Osteoblast (primary cell): ENCODE measurements at regions not wholly inside any gene's neighbourhood (a gene's known extent, or its start where the extent isn't known, plus 50 kb on each side); places are given as distances from the start of the nearest gene placed in this dataset.

Experiments used
- DNase-seq: peaks from one replicate; pipeline ENCODE4 v3.0.0; 2011; ENCODE audit warnings: low spot score, mixed read lengths; ENCODE audit not compliant: insufficient read length; ENCODE audit errors: missing footprints
- H2AFZ ChIP-seq: 2 replicates; pipeline ENCODE4 v1.6.0; 2011; ENCODE audit warnings: mild to moderate bottlenecking, low read length
- H3K27ac ChIP-seq: 2 replicates; pipeline ENCODE4 v1.5.1; 2011; ENCODE audit warnings: mild to moderate bottlenecking, low read depth, low read length, moderate library complexity
- H3K27me3 ChIP-seq: 2 replicates; pipeline ENCODE4 v1.6.0; 2012; ENCODE audit warnings: mild to moderate bottlenecking, control low read depth, inconsistent platforms, low read length, moderate library complexity; ENCODE audit not compliant: insufficient read depth
- H3K36me3 ChIP-seq: 2 replicates; pipeline ENCODE4 v1.5.1; 2011; ENCODE audit warnings: mild to moderate bottlenecking, low read length, control low read depth, moderate library complexity; ENCODE audit not compliant: insufficient read depth
- H3K4me1 ChIP-seq: 2 replicates; pipeline ENCODE4 v1.5.1; 2011; ENCODE audit warnings: mild to moderate bottlenecking, low read length, control low read depth, moderate library complexity; ENCODE audit not compliant: insufficient read depth
- H3K4me2 ChIP-seq: 2 replicates; pipeline ENCODE4 v1.6.0; 2011; ENCODE audit warnings: mild to moderate bottlenecking, low read length; ENCODE audit not compliant: insufficient read depth
- H3K4me3 ChIP-seq: fragments of 200-600 bp; sonication (generic); 3 replicates; pipeline ENCODE4 v1.5.1; 2012; ENCODE audit warnings: mild to moderate bottlenecking, low read length, inconsistent platforms; ENCODE audit not compliant: insufficient read depth
- H3K79me2 ChIP-seq: 2 replicates; pipeline ENCODE4 v1.6.0; 2012; ENCODE audit warnings: mild to moderate bottlenecking, low read length, control low read depth, inconsistent platforms; ENCODE audit not compliant: insufficient read depth
- H3K9me3 ChIP-seq: 2 replicates; pipeline ENCODE4 v1.5.1; 2011; ENCODE audit warnings: low read depth, low read length, control low read depth
- H4K20me1 ChIP-seq: 2 replicates; pipeline ENCODE4 v1.6.0; 2012; ENCODE audit warnings: mild to moderate bottlenecking, low read length, control low read depth; ENCODE audit not compliant: insufficient read depth
- TF ChIP-seq, protein P1 (sequence below): IDR thresholded peaks from 2 replicates; pipeline ENCODE4 v1.5.1; 2011; ENCODE audit warnings: mild to moderate bottlenecking, low read depth, low read length, moderate library complexity; ENCODE audit errors: extremely low read depth

DNA sequence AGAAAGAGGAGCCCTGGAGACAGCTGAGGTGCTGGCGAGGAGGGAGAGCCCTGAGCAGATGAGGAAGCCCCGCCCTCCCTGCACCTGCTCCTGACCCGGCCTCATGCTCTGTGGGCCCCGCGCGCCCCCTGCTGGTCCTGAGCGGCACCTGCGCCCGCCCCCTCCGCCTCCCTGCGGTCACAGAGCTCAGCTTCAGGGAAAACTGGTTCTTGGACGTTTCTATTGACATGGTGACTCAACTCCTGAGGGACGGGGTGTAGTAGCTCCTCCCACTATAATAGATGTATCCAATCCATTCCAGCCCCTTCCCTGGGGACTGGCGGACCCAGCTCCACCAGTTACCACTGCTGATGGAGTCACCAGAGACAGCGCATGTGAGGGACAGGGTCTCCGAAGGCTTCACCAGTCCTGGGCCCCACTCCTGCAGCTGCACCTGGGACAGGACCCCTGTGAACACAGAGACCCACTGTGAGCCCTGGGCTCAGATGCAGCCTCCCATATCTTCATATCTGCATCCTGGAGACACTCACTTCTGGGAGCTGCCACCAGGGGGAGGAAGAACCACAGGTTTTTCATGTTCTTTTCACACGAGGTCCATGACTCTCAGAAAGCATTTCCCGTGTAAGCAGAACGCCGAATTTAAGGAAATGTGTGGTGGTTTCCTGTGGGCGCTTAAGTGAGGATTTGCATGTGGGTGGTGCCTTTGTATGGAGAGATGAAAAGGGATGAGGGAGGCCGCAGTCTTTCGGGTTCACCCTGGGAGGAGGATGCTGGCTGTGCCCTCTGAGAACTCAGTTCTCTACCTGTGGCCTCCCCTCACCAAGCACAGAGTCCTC, 1346.4 kb downstream of the TMEM121 start:
- Histone ChIP-seq H3K27ac (no peak overlapping the region), H4K20me1 (no peaks in the 10 kb centered on the region), H2AFZ (no peak overlapping the region), H3K27me3 (no peaks in the 10 kb centered on the region), H3K4me3 (no peak overlapping the region), H3K9me3 (no peaks in the 10 kb centered on the region), H3K36me3 (no peaks in the 10 kb centered on the region), H3K4me1 (no peaks in the 10 kb centered on the region), H3K4me2 (no peak overlapping the region), H3K79me2 (no peaks in the 10 kb centered on the region)
- peak; percentile 61 for DNase-seq
- TF ChIP-seq, protein P1, sequence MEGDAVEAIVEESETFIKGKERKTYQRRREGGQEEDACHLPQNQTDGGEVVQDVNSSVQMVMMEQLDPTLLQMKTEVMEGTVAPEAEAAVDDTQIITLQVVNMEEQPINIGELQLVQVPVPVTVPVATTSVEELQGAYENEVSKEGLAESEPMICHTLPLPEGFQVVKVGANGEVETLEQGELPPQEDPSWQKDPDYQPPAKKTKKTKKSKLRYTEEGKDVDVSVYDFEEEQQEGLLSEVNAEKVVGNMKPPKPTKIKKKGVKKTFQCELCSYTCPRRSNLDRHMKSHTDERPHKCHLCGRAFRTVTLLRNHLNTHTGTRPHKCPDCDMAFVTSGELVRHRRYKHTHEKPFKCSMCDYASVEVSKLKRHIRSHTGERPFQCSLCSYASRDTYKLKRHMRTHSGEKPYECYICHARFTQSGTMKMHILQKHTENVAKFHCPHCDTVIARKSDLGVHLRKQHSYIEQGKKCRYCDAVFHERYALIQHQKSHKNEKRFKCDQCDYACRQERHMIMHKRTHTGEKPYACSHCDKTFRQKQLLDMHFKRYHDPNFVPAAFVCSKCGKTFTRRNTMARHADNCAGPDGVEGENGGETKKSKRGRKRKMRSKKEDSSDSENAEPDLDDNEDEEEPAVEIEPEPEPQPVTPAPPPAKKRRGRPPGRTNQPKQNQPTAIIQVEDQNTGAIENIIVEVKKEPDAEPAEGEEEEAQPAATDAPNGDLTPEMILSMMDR, result peak; percentile 25

- Histone ChIP-seq H2AFZ (no peak overlapping the region), H3K27me3 (no peaks in the 10 kb centered on the region), H3K4me2 (no peak overlapping the region), H3K36me3 (no peaks in the 10 kb centered on the region), H4K20me1 (no peaks in the 10 kb centered on the region), H3K9me3 (no peaks in the 10 kb centered on the region), H3K27ac (no peak overlapping the region), H3K4me1 (no peaks in the 10 kb centered on the region), H3K79me2 (no peaks in the 10 kb centered on the region), H3K4me3 (no peak overlapping the region)
- TF ChIP-seq, protein P1, result no peak
- no peak for DNase-seq
Measured at GRCh38 chr14:106874350-106874749, 1348.0 kb downstream of the TMEM121 start.

- Histone ChIP-seq H2AFZ (no peak overlapping the region), H4K20me1 (no peaks in the 10 kb centered on the region), H3K4me2 (no peak overlapping the region), H3K27me3 (no peaks in the 10 kb centered on the region), H3K9me3 (no peaks in the 10 kb centered on the region), H3K4me1 (no peaks in the 10 kb centered on the region), H3K79me2 (no peaks in the 10 kb centered on the region), H3K27ac (no peak overlapping the region), H3K36me3 (no peaks in the 10 kb centered on the region), H3K4me3 (no peak overlapping the region)
- no peak for DNase-seq
- TF ChIP-seq, protein P1, result no peak
Measured at GRCh38 chr14:106875503-106875902, 1349.1 kb downstream of the TMEM121 start.

- no peak overlapping the region for H3K4me3 ChIP-seq
- TF ChIP-seq, protein P1, result no peak
- no peaks in the 10 kb centered on the region for H3K36me3 ChIP-seq
- H3K9me3 ChIP-seq, result no peaks in the 10 kb centered on the region
- no peak for DNase-seq
- H2AFZ ChIP-seq, result no peak overlapping the region
- H3K27me3 ChIP-seq, result no peaks in the 10 kb centered on the region
- H4K20me1 ChIP-seq, result no peaks in the 10 kb centered on the region
- H3K4me2 ChIP-seq, result no peak overlapping the region
- H3K79me2 ChIP-seq, result no peaks in the 10 kb centered on the region
- no peak overlapping the region for H3K27ac ChIP-seq
- H3K4me1 ChIP-seq, result no peaks in the 10 kb centered on the region
Measured at GRCh38 chr14:106876711-106877110, 1350.3 kb downstream of the TMEM121 start.
